ENCODE measurements at regions not wholly inside any gene's neighbourhood (a gene's known extent, or its start where the extent isn't known, plus 50 kb on each side); places are given as distances from the start of the nearest gene placed in this dataset.

GRCh38 chrX:139192386-139192961 is 338.1 kb upstream of the F9 start:
- peaks cover 1% of the 10 kb centered on the region for H3K27me3 Mint-ChIP-seq (ENCODE audit: unreplicated experiment)

GRCh38 chrX:139191746-139192385 is 338.7 kb upstream of the F9 start:
- TF ChIP-seq CTCF (IDR thresholded peaks at IDR 0.05; ENCODE audit: unreplicated experiment) = no peak
- DNase-seq (ENCODE audit: low spot score) = no peak
- H3K9me3 Mint-ChIP-seq (ENCODE audit: unreplicated experiment) = no peaks in the 10 kb centered on the region
- H3K36me3 Mint-ChIP-seq (ENCODE audit: low read depth, unreplicated experiment) = no peaks in the 10 kb centered on the region
- H3K4me3 Mint-ChIP-seq (ENCODE audit: unreplicated experiment) = no peak overlapping the region
- peaks cover 1% of the 10 kb centered on the region for H3K27me3 Mint-ChIP-seq (ENCODE audit: unreplicated experiment)
- H3K27ac Mint-ChIP-seq (ENCODE audit: unreplicated experiment) = no peak overlapping the region
- peaks cover 15% of the 10 kb centered on the region for H3K4me1 Mint-ChIP-seq (ENCODE audit: unreplicated experiment)

More at GRCh38 chrX:139192386-139192961, 338.1 kb upstream of the F9 start:
- Mint-ChIP-seq H3K4me1 (ENCODE audit: unreplicated experiment) (peaks cover 14% of the 10 kb centered on the region), H3K36me3 (ENCODE audit: low read depth, unreplicated experiment) (no peaks in the 10 kb centered on the region), H3K4me3 (ENCODE audit: unreplicated experiment) (no peak overlapping the region), H3K9me3 (ENCODE audit: unreplicated experiment) (no peaks in the 10 kb centered on the region), H3K27ac (ENCODE audit: unreplicated experiment) (no peak overlapping the region)
- TF ChIP-seq CTCF (IDR thresholded peaks at IDR 0.05; ENCODE audit: unreplicated experiment) = no peak
- no peak for DNase-seq (ENCODE audit: low spot score)

GRCh38 chrX:139191286-139191685 is 339.3 kb upstream of the F9 start:
- Mint-ChIP-seq H3K4me1 (ENCODE audit: unreplicated experiment) (peaks cover 21% of the 10 kb centered on the region), H3K27me3 (ENCODE audit: unreplicated experiment) (peaks cover 3% of the 10 kb centered on the region), H3K27ac (ENCODE audit: unreplicated experiment) (no peak overlapping the region), H3K9me3 (ENCODE audit: unreplicated experiment) (no peaks in the 10 kb centered on the region), H3K4me3 (ENCODE audit: unreplicated experiment) (no peak overlapping the region), H3K36me3 (ENCODE audit: low read depth, unreplicated experiment) (peaks cover 5% of the 10 kb centered on the region)
- no peak for DNase-seq (ENCODE audit: low spot score)
- TF ChIP-seq CTCF (IDR thresholded peaks at IDR 0.05; ENCODE audit: unreplicated experiment) = no peak

- Mint-ChIP-seq H3K4me1 (ENCODE audit: unreplicated experiment) (peaks cover 20% of the 10 kb centered on the region), H3K36me3 (ENCODE audit: low read depth, unreplicated experiment) (peaks cover 7% of the 10 kb centered on the region), H3K4me3 (ENCODE audit: unreplicated experiment) (no peak overlapping the region), H3K27me3 (ENCODE audit: unreplicated experiment) (peaks cover 2% of the 10 kb centered on the region), H3K9me3 (ENCODE audit: unreplicated experiment) (no peaks in the 10 kb centered on the region), H3K27ac (ENCODE audit: unreplicated experiment) (no peak overlapping the region)
- DNase-seq (ENCODE audit: low spot score) = no peak
- TF ChIP-seq CTCF (IDR thresholded peaks at IDR 0.05; ENCODE audit: unreplicated experiment) = no peak
Observed at GRCh38 chrX:139187738-139188137, 342.8 kb upstream of the F9 start.

- peak overlapping the region; percentile 9 for H3K4me3 Mint-ChIP-seq (ENCODE audit: unreplicated experiment)
- no peaks in the 10 kb centered on the region for H3K9me3 Mint-ChIP-seq (ENCODE audit: unreplicated experiment)
- H3K4me1 Mint-ChIP-seq (ENCODE audit: unreplicated experiment) = peaks cover 20% of the 10 kb centered on the region
- no peak overlapping the region for H3K27ac Mint-ChIP-seq (ENCODE audit: unreplicated experiment)
- no peak for DNase-seq (ENCODE audit: low spot score)
- H3K27me3 Mint-ChIP-seq (ENCODE audit: unreplicated experiment) = peaks cover 2% of the 10 kb centered on the region
- H3K36me3 Mint-ChIP-seq (ENCODE audit: low read depth, unreplicated experiment) = peaks cover 7% of the 10 kb centered on the region
- TF ChIP-seq CTCF (IDR thresholded peaks at IDR 0.05; ENCODE audit: unreplicated experiment) = no peak
Observed at GRCh38 chrX:139186991-139187390, 343.5 kb upstream of the F9 start.
